HuH-7.5 (cell line): ENCODE measurements at regions not wholly inside any gene's neighbourhood (a gene's known extent, or its start where the extent isn't known, plus 50 kb on each side); places are given as distances from the start of the nearest gene placed in this dataset.

Experiments used
- DNase-seq: peaks from one replicate; pipeline ENCODE4 v3.0.0; 2011; ENCODE audit warnings: low spot score

DNA sequence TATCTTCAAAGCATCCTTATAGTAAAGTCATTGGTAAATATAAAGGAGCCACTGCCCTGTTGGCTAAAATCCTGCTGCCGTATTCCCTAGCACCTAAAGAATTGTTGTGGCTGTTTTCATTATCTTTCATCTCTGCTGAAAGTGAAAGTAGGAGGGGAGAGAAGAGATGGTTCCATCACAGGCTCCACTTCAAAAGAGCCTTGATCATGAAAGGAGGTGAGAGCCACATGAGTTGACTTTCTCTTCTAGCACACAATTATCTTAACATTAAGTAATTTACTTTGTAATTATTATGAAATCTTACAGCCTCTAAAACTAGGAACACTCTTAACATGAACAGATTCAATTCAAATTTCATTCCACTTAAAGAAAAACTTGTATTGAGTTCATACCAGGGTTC lies 1050.9 kb upstream of the LRRTM1 start:
- DNase-seq, result no peak

DNA sequence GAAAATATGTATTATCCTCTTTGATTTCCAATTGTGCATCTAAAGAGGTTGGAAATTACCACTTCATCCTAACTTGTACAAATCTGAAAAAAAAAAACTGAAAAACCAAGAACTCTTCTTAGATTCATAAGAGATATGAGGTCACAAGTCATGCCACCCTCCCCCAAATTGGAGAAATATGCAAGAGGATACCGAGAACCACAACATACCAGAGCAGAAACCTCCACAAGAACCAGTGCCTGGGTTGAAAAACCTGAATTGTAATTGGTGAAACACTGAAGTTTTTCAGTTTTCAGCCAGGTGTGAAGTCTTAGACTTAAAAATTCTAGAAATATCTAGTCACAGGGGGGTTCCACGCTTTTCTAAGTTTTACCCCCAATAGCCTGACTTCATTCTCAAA lies 1029.5 kb upstream of the LRRTM1 start:
- no peak for DNase-seq

DNA sequence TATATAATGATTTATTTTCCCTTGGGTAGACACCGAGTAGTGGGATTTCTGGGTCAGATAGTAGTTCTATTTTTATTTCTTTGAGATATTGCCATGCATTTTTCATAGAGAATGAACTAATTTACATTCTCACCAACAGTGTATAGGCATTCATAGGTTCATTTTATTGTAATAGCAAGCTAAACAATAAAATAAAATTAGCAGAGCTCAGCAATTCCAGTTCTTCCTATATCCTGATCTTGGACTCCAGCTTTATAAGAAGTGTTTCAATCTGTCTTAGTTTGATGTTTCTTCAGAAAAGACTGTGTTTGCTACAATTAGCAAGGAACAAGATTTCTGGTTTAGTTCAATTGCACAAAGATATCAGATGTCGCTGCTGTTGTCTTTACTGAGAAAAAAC lies 1024.4 kb upstream of the LRRTM1 start:
- no peak for DNase-seq

DNA sequence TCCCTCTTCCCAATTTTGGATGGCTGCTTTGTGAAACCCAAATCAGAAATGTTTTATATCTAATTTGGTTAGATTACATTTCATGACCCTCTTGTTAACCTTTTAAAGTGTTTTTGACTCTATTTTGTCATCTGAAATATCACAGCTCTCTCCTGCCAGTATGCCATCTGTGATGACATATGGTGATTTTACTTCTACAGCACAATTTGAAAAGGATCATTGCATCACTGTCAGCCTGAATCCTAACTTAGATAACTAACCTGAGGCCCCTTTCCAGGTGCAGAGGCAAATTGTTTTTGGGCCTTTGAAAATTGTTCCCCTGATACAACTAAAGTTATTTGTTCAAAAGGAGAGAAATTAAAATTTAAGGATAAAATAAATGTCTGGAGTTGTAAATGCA lies 1023.4 kb upstream of the LRRTM1 start:
- DNase-seq, result no peak

DNA sequence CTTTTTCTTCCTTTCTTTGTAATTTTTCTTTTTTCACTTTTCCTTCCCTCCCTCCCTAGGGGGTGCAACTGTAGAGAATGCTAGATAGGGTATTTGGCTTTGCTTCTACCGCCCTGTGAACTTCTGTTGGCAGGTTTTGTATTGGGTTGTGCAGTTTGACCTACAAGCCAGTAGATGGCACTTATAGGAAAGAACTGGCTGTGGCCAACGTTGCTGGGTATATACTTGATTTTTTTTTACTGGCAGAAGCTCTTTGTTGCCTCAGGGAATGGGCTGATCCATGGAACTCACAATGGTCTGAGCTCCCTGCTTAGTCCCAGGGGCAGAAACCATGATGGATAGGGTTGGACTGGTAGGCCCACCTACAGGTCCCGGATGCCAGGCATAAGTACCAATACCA lies 1019.5 kb upstream of the LRRTM1 start:
- no peak for DNase-seq

DNA sequence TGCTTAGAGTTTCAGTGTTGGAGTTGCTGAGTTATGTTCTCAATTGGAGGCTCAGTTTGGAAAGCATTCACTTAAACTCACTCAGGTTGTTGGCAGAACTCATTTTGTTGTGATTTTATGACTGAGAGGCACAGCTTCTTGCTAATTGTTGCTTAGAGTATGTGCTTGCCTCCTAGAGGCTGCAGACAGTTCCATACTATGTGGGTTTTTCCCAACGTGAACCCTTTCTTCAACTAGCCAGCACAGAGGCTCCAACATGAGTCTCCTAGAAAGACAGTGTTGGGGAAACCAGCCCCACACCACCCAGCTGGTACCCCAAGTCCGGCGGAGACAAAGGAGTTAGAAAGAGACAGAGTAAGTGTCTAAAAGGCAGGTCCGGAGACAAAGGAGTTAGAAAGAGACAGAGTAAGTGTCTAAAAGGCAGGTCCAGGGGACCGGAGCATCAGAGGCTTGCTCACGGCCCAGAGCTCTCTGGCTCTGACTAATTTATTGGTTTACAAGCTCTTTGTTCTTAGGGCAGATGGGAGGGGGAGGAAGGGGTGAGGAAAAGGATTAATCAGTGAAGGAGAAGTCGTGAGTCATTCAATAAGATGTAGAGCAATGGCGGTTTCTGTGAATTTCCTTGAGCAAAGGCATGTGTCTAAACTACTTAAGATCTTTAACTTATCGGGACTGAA lies 999.7 kb upstream of the LRRTM1 start:
- DNase-seq, result no peak

DNA sequence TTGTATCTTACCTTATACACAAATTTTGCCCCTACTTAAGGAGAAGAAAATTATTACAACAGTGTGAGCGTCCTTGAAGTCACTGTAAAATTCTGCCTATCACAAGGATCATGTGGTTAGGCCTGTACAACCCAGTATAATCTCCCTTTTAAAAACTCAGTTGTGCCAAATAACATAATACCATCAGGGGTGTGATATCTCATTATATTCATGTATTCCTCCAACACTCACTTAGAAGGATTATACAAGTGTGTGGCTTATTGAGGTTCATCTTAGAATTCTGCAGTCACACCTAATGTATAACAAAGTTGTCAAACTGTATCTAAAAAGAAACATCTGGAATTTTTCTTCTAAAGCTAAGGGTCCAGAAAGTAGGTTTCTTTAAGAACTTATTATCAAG lies 998.8 kb upstream of the LRRTM1 start:
- DNase-seq, result no peak

DNA sequence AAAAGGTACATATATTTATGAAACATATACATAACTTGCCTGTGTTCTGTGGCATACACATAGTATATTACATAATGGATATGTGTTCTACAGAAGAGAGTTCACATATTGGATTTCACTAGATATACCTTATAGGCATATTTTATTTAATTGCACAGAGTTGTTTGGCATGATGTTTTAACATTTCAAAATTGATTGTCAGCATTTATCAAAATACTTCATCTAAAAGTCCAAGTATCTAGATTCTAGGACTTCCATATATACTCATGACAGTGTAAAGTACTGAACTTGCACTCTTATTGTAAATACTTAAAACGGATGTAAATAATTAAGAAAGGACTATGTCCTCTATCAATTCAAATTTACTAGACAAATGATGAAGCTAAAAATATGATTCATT lies 995.3 kb upstream of the LRRTM1 start:
- no peak for DNase-seq

DNA sequence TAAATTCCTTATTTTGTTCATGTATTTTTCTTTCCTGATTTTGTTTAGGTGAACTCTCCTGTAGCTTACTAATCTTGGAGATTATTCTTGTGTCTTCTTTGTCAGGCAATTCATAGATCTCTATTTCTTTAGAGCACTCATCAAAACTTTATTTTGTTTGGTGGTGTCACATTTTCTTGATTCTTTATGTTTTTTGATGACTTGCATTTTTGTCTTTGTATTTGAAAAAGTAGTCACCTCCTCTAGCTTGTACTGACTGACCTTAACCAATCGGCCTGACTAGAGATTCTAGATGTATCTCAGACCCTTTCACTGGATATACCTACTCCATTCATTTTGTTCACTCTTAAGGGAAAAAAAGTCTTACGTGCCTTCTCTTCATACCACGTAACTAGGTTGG lies 986.3 kb upstream of the LRRTM1 start:
- no peak for DNase-seq

DNA sequence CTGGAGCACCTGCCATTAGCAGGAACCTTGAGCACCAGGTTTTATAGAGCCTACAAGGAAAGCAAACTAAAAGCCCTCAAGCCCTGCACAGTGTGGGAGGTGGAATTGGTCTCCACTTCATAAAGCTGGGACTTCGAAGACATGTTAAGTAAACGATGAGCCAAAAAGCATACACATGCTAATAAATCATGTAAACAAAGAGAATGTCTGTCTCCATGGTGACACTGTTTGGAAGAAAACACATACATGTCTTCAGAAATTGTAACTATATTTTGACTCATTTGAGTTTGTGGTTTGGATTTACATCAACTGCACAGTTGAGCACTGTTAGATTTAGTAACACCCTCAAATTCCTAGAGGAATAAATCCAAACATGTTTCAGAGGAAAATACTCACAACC lies 978.5 kb upstream of the LRRTM1 start:
- DNase-seq, result no peak

DNA sequence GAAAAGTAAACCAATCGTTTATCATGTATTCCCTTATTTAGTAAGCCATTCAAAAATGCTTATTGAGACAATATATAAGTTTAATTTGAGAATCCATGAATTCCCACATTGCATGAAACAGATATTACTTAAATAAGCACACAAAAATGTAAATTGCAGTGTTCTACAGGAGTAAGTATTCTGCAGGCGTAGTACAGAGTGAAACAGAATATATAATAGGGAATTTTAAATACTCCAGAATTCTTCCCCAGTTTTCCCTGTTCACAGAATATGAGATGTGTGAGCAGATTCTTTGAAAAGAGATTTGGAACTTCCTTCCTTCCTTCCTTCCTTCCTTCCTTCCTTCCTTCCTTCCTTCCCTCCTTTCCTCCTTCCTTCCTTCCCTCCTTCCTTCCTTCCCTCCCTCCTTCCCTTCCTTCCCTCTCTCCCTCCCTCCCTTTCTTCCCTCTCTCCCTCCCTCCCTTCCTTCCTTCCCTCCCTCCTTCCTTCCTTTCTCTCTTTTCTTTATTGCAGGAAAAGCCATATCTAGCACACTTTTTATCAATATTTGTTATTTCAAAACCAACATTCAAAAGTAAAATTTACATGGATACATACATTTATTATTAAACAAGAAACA lies 977.7 kb upstream of the LRRTM1 start:
- DNase-seq, result no peak

DNA sequence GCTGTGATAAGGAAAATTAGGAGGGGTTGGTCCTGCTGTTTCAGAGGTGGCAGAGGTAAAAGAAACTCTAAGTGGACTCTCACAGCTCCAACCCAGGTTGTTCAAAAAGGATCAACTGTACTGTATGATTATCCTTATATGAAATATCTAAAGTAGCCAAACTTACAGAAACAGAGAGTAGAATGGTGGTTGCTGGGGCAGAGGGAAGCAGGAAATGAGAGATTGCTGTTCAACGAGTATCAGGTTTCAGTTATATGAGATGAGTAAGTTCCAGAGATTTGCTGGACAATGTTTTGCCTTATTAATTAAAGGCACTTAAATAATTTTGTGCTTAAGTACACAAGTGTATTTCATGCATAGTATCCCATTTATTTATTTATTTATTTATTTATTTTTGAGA lies 972.0 kb upstream of the LRRTM1 start:
- no peak for DNase-seq

DNA sequence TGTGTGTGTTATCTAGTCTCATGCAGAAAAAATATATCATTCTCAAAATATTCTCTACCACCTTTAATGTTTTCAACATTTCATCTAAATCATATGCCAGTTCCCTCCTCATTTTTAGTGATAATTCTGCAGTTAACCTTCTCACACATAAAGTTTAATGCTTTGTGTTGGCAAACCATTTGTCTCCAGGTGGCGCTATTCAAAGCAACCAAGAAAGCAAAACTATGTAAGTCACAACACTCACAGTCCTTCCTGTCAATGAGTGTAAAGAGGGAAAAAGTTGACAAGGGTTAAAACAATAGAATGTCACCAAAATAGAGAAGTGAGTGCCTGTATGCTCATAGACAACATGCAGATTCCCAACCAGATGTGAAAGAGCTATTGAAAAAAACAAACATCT lies 961.6 kb upstream of the LRRTM1 start:
- DNase-seq, result no peak

DNA sequence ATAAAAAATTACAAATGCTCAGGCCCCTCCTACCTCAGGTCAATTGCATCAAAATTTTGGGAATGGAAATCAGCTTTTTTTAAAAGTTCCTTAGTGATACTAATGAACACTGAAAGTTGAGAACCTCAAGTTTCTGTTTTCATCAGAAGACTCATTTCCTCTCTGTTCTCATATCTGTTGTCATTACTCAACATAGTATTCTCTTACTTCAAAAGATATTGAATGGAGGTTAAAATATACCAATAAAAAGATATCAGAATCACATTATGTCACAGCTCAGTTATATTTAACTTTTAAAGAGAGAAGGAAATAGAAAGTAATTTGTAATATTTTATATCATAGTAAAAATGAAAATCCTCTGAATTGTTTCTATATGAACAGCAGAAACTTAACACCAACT lies 959.4 kb upstream of the LRRTM1 start:
- no peak for DNase-seq

DNA sequence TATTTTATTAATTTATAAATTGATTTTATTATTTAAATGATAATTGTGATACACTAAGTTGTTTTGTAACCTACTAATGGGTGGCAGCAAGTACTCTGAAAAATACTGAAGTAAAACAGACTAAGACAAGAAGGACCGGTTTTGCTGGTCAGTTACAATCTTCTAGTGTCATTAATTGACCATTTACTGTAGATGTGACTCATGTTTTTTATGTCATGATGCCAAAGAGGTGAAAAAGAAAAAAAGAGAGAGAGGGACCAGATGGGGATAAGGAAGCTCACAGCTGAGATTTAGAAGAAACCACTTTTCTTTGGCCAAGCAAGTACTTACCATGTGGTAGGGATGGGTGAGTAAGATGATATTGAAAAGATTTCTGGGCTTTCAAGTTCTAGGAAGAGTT lies 955.8 kb upstream of the LRRTM1 start:
- no peak for DNase-seq

DNA sequence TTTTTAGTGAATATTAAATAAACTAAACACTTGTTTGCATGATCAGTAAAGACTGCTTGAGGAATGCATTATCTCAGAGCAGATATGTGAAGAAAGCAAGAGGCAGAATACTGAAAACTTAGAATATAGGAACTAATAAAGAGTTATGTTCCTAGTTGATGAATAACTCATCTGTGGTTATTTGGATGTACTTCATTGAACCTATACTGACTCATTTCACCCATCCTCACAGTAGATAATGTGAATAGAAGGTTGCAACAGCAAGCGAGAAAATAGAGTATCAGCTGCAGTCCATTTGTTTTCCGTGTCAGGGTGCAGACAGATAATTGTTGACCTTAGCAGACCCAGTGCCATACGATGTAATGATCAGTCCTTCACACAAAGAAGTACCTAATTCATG lies 945.7 kb upstream of the LRRTM1 start:
- DNase-seq, result no peak

DNA sequence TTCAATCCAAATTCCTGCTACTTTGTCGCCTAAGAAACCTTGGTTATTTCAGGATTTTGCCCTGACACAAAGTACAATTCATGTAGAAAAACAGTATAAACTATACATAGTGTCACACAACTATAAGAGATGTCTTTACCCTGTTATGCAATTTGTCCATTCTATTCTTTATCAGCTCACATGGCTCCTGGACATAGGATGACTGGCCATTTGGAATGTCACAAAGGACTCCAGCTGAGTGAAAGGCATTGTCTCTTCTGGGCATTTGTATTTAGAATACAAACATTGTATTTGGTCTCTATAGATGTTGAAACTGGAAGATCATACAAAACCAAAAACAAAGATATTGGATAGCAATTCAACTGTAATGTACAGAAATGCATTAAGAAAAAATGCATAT lies 944.6 kb upstream of the LRRTM1 start:
- no peak for DNase-seq

DNA sequence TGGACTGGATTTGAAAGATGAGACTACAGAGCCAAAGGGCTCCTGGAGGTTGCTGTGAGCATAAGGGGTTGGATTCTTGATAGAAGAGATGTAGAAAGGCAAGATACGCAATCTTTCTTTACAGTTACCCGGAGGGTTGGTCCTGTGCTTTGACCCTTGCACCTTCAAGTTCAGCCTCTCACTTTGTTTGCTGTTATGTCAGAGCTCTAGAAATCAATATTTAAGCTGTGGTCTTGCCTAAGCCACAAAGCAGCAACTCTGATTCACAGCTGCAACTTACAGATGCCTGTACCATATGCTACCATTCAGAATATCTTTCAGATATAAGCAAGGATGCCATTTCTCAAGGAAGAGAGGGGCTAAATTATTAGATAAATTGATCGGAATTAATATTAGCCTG lies 943.1 kb upstream of the LRRTM1 start:
- peak; percentile 8 for DNase-seq

DNA sequence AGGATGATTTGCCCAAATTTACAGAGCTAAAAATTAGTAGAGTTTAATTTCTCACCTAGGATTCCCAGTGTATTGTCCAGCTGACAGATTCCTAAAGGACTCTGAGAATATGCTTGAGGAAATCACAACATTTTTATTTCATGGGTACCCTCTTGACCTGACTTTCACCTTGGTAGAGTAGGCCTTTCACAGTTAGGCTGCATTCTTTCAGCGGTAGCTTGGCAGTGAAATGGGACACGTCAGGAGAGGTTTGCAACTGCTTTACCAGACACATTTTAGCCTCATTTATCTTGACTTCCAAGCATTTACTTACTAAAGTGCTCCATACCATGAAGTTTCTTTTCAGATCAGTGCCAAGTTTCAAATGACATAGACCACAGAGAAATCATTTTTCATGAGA lies 937.9 kb upstream of the LRRTM1 start:
- no peak for DNase-seq

DNA sequence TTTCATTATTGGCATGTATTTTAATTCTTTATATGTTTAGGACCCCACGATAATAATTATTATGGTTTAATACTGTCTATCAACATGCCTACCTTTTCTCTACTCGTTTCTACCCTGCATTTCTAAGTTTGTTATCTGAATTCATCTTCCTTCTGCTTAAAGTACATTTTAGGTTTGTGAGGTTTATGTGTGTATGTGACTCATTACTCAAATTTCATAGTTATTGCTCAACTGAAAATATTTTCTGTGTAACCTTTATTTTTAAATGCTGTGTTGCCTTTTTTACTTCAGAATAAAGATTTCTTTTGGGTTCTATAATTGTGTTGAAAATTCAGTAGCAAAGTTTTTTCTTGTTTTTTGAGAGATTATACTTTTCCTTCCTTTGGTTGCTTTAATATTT lies 933.9 kb upstream of the LRRTM1 start:
- DNase-seq, result no peak

DNA sequence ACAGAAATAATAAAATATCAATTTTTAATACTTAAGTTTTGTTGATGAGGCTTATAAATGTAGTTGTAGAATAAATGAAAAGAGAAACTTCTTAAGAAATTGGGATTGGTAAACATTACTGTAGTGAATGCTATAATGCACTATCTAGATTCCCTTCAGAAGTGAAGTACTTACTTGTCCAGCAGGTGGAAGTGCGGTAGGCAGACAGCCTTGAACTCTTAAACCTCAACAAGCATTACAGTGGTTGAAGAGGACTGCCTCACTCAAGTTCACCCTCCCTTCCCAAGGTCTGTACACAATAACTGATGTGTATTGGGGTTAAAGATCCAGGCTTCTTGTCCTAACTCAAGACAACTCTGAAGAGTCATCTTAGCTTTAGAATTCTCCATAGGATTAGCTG lies 931.0 kb upstream of the LRRTM1 start:
- DNase-seq, result no peak

DNA sequence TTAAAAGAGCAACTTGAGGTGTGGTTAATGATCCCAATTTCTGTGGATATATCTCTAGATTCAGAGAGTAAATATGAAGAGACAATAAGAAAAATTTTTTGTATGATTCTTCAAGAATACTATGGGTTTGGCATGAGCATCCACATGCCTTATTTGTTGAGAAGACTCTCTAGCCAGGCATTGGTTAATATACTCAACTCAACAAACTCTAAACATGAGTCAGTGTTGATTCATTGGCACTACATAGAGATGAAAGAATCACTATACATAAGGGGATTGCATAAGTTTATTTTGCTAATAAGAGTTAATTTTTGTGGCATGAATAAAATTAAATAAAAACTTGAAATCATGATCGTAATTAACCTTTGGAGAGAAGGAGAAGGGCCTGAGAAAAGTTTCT lies 930.2 kb upstream of the LRRTM1 start:
- DNase-seq, result no peak

DNA sequence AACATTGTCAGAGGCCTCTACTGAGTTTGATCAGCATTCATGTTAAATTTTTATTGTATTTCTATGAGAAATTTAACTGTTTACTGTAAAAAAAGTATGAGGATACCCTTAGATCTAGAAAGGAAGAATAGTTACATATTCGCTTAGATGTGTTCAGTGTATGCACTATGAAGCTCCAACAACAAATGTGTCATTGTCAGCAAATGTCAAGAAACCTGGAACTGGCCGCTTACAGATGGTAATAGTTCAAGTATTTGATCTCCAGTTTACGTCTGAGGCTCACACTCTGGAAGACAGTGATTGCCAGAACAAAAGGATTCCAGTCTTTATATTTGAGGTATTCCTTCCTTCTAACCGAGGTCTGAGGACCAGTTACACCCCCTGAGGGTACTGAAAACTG lies 921.2 kb upstream of the LRRTM1 start:
- no peak for DNase-seq

DNA sequence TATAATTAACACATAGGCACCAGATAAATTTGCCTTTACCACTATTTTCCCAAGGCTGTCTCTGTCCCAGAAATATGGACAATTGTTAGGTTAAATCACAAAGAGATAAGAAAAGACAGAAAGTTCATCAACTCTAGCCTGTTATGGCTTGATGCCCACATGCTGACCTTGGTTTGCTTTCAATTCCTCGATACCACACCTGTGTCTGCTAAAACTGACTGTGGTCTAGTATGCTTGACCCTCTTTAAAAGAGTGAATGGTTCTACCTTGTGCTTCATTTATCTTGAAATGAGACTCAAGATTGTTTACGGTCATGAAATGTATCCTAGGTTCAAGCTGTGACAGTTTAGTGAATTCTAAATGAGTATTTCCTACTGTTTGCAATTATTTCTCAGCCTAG lies 909.0 kb upstream of the LRRTM1 start:
- DNase-seq, result no peak

DNA sequence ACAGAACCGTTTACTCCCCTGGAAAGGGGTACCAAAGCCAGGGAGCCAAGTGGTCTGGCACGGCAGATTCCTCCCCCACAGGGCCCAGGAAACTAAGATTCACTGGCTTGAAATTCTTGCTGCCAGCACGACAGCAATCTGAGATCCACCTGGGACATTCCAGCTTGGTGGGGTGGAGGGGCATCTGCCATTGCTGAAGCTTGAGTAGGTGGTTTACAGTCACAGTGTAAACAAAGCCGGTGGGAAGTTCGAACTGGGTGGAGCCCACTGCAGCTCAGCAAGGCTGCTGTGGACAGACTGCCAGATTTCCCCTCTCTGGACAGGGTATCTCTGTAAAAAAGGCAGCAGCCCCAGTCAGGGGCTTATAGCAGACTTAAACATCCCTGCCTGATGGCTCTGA lies 901.7 kb upstream of the LRRTM1 start:
- DNase-seq, result no peak
